ENCODE measurements at regions not wholly inside any gene's neighbourhood (a gene's known extent, or its start where the extent isn't known, plus 50 kb on each side); places are given as distances from the start of the nearest gene placed in this dataset.

GRCh38 chr7:17019106-17019505 is 137.3 kb upstream of the AGR3 start:
- DNase-seq (ENCODE audit: low spot score), result no peak

- no peak for DNase-seq (ENCODE audit: low spot score)
Observed at GRCh38 chr7:17020250-17020649, 138.5 kb upstream of the AGR3 start.

- DNase-seq (ENCODE audit: low spot score), result no peak
Observed at GRCh38 chr7:17021205-17021604, 139.4 kb upstream of the AGR3 start.

GRCh38 chr7:17022920-17023319 is 141.1 kb upstream of the AGR3 start:
- no peak for DNase-seq (ENCODE audit: low spot score)

- DNase-seq (ENCODE audit: low spot score), result no peak
Observed at GRCh38 chr7:17026269-17026668, 144.5 kb upstream of the AGR3 start.

GRCh38 chr7:17027143-17027788 is 145.5 kb upstream of the AGR3 start:
- no peak for DNase-seq (ENCODE audit: low spot score)

GRCh38 chr7:17027789-17028152 is 146.0 kb upstream of the AGR3 start:
- DNase-seq (ENCODE audit: low spot score), result no peak

GRCh38 chr7:17029150-17029549 is 147.4 kb upstream of the AGR3 start:
- DNase-seq (ENCODE audit: low spot score), result peak; percentile 7

GRCh38 chr7:17030559-17030958 is 148.8 kb upstream of the AGR3 start:
- no peak for DNase-seq (ENCODE audit: low spot score)

- no peak for DNase-seq (ENCODE audit: low spot score)
Observed at GRCh38 chr7:17031906-17032551, 150.2 kb upstream of the AGR3 start.

GRCh38 chr7:17033245-17033644 is 151.5 kb upstream of the AGR3 start:
- DNase-seq (ENCODE audit: low spot score), result no peak

- no peak for DNase-seq (ENCODE audit: low spot score)
Observed at GRCh38 chr7:17036584-17036983, 154.8 kb upstream of the AGR3 start.

GRCh38 chr7:17037356-17037755 is 155.6 kb upstream of the AGR3 start:
- no peak for DNase-seq (ENCODE audit: low spot score)

- DNase-seq (ENCODE audit: low spot score), result no peak
Observed at GRCh38 chr7:17038160-17038782, 156.5 kb upstream of the AGR3 start.

GRCh38 chr7:17038783-17039170 is 157.0 kb upstream of the AGR3 start:
- DNase-seq (ENCODE audit: low spot score), result no peak

GRCh38 chr7:17039372-17039771 is 157.6 kb upstream of the AGR3 start:
- DNase-seq (ENCODE audit: low spot score), result no peak

- no peak for DNase-seq (ENCODE audit: low spot score)
Observed at GRCh38 chr7:17040716-17041115, 158.9 kb upstream of the AGR3 start.

- no peak for DNase-seq (ENCODE audit: low spot score)
Observed at GRCh38 chr7:17041324-17041723, 159.5 kb upstream of the AGR3 start.

- DNase-seq (ENCODE audit: low spot score), result no peak
Observed at GRCh38 chr7:17042211-17042610, 160.4 kb upstream of the AGR3 start.

GRCh38 chr7:17043012-17043877 is 161.5 kb upstream of the AGR3 start:
- DNase-seq (ENCODE audit: low spot score), result no peak

- no peak for DNase-seq (ENCODE audit: low spot score)
Observed at GRCh38 chr7:17044396-17044795, 162.6 kb upstream of the AGR3 start.

GRCh38 chr7:17044861-17045260 is 163.1 kb upstream of the AGR3 start:
- DNase-seq (ENCODE audit: low spot score), result no peak
